VCaP (cell line): ENCODE measurements at regions not wholly inside any gene's neighbourhood (a gene's known extent, or its start where the extent isn't known, plus 50 kb on each side); places are given as distances from the start of the nearest gene placed in this dataset.
A peak's percentile ranks its signal among the peaks of the same experiment; 100 is the strongest.

Experiments
- H3K27ac ChIP-seq: fragments of 450-650 bp; 2 replicates; pipeline ENCODE4 v1.5.1; 2017
- CTCF ChIP-seq: fragments of 450-650 bp; conservative IDR thresholded peaks from 2 replicates; pipeline ENCODE4 v1.5.1; 2017; ENCODE audit warnings: mild to moderate bottlenecking, moderate library complexity

GRCh38 chr3:117853923-117854668 lies 1144.5 kb downstream of the TUSC7 start:
- H3K27ac ChIP-seq: no peak overlapping the region
- TF ChIP-seq CTCF: no peak

GRCh38 chr3:117856354-117856753 lies 1146.8 kb downstream of the TUSC7 start:
- no peak for TF ChIP-seq CTCF
- H3K27ac ChIP-seq: no peak overlapping the region

GRCh38 chr3:117863146-117863545 lies 1153.6 kb downstream of the TUSC7 start:
- no peak for TF ChIP-seq CTCF
- H3K27ac ChIP-seq: no peak overlapping the region

- TF ChIP-seq CTCF: no peak
Observed at GRCh38 chr3:117865338-117865737, 1155.8 kb downstream of the TUSC7 start.

GRCh38 chr3:117868766-117869165 lies 1159.2 kb downstream of the TUSC7 start:
- no peak overlapping the region for H3K27ac ChIP-seq
- no peak for TF ChIP-seq CTCF

More at GRCh38 chr3:117865338-117865737, 1155.8 kb downstream of the TUSC7 start:
- no peak overlapping the region for H3K27ac ChIP-seq

GRCh38 chr3:117871934-117872333 lies 1162.4 kb downstream of the TUSC7 start:
- no peak for TF ChIP-seq CTCF
- peak overlapping the region; percentile 80 for H3K27ac ChIP-seq

GRCh38 chr3:117872594-117873248 lies 1161.9 kb downstream of the IGSF11 start:
- H3K27ac ChIP-seq: peak overlapping the region; percentile 80

GRCh38 chr3:117873249-117873600 lies 1161.4 kb downstream of the IGSF11 start:
- TF ChIP-seq CTCF: no peak
- H3K27ac ChIP-seq: peak overlapping the region; percentile 80
